ENCODE measurements at regions not wholly inside any gene's neighbourhood (a gene's known extent, or its start where the extent isn't known, plus 50 kb on each side); places are given as distances from the start of the nearest gene placed in this dataset.

DNA sequence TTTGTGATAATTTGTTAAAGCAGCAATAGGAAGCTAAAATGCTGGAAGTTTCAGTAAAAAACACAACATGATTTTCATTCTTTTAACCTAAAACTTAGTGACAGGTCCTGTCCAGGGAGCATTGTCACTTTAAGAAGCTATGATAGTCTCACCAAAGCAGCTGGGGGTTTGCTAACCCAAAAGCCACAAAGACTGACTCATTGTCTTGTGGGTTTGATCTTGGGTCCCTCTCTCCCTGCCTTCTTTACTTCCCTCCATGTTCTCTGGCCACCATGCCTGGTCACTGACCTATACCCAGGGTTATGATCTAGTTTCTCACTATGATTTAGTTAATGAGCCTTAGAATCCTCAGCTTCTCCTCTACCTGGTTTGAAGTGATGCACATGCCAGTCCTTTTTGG, 213.5 kb upstream of the PTGFR start:
- TF ChIP-seq POLR2A (IDR thresholded peaks at IDR 0.05), result no peak
- TF ChIP-seq, protein P1, sequence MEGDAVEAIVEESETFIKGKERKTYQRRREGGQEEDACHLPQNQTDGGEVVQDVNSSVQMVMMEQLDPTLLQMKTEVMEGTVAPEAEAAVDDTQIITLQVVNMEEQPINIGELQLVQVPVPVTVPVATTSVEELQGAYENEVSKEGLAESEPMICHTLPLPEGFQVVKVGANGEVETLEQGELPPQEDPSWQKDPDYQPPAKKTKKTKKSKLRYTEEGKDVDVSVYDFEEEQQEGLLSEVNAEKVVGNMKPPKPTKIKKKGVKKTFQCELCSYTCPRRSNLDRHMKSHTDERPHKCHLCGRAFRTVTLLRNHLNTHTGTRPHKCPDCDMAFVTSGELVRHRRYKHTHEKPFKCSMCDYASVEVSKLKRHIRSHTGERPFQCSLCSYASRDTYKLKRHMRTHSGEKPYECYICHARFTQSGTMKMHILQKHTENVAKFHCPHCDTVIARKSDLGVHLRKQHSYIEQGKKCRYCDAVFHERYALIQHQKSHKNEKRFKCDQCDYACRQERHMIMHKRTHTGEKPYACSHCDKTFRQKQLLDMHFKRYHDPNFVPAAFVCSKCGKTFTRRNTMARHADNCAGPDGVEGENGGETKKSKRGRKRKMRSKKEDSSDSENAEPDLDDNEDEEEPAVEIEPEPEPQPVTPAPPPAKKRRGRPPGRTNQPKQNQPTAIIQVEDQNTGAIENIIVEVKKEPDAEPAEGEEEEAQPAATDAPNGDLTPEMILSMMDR (IDR thresholded peaks at IDR 0.05), result no peak

Data from testis (tissue), 2 donors.